ENCODE measurements at regions not wholly inside any gene's neighbourhood (a gene's known extent, or its start where the extent isn't known, plus 50 kb on each side); places are given as distances from the start of the nearest gene placed in this dataset.

GRCh38 chr3:6640907-6641306 is 220.0 kb upstream of the GRM7 start:
- no peak for ATAC-seq

GRCh38 chr3:6644070-6644929 is 216.6 kb upstream of the GRM7 start:
- TF ChIP-seq OSR1 (CRISPR knock-in tag; IDR thresholded peaks at IDR 0.05) (no peak), SNAI2 (CRISPR knock-in tag; IDR thresholded peaks at IDR 0.05) (no peak), ARNTL (CRISPR knock-in tag; IDR thresholded peaks at IDR 0.05; ENCODE audit: borderline replicate concordance, low read depth) (no peak)
- ATAC-seq = no peak

More at GRCh38 chr3:6640907-6641306, 220.0 kb upstream of the GRM7 start:
- no peak for TF ChIP-seq SNAI2 (CRISPR knock-in tag; IDR thresholded peaks at IDR 0.05)
- no peak for TF ChIP-seq CREB5 (CRISPR knock-in tag; IDR thresholded peaks at IDR 0.05; ENCODE audit: low read depth)
- TF ChIP-seq ZC3H10 (CRISPR knock-in tag; IDR thresholded peaks at IDR 0.05) = no peak
- no peak for TF ChIP-seq CSDC2 (CRISPR knock-in tag; IDR thresholded peaks at IDR 0.05)
- TF ChIP-seq ZNF8 (CRISPR knock-in tag; IDR thresholded peaks at IDR 0.05) = no peak
- TF ChIP-seq RARB (CRISPR knock-in tag; IDR thresholded peaks at IDR 0.05) = no peak
- no peak for TF ChIP-seq ZFP30 (CRISPR knock-in tag; IDR thresholded peaks at IDR 0.05)
- TF ChIP-seq ZNF565 (CRISPR knock-in tag; conservative IDR thresholded peaks at IDR 0.05; ENCODE audit: low read depth) = no peak
- TF ChIP-seq PPARA (CRISPR knock-in tag; IDR thresholded peaks at IDR 0.05; ENCODE audit: borderline replicate concordance) = no peak
- no peak for TF ChIP-seq OSR1 (CRISPR knock-in tag; IDR thresholded peaks at IDR 0.05)
- TF ChIP-seq TOX (CRISPR knock-in tag; IDR thresholded peaks at IDR 0.05; ENCODE audit: borderline replicate concordance) = no peak
- TF ChIP-seq ISL1 (CRISPR knock-in tag; IDR thresholded peaks at IDR 0.05) = no peak
- no peak for TF ChIP-seq PATZ1 (CRISPR knock-in tag; IDR thresholded peaks at IDR 0.05; ENCODE audit: borderline replicate concordance)
- TF ChIP-seq CSRNP3 (CRISPR knock-in tag; IDR thresholded peaks at IDR 0.05) = no peak
- TF ChIP-seq ZNF70 (CRISPR knock-in tag; IDR thresholded peaks at IDR 0.05) = no peak
- no peak for TF ChIP-seq TCF4 (CRISPR knock-in tag; IDR thresholded peaks at IDR 0.05; ENCODE audit: borderline replicate concordance)

GRCh38 chr3:6654670-6655069 is 206.2 kb upstream of the GRM7 start:
- no peak for ATAC-seq
- TF ChIP-seq ZC3H10 (CRISPR knock-in tag; IDR thresholded peaks at IDR 0.05) (no peak), RARB (CRISPR knock-in tag; IDR thresholded peaks at IDR 0.05) (no peak), ZNF70 (CRISPR knock-in tag; IDR thresholded peaks at IDR 0.05) (no peak), TSHZ2 (CRISPR knock-in tag; IDR thresholded peaks at IDR 0.05) (no peak), OSR1 (CRISPR knock-in tag; IDR thresholded peaks at IDR 0.05) (no peak), POU6F1 (CRISPR knock-in tag; IDR thresholded peaks at IDR 0.05; ENCODE audit: borderline replicate concordance, low read depth) (no peak), CREB5 (CRISPR knock-in tag; IDR thresholded peaks at IDR 0.05; ENCODE audit: low read depth) (no peak), GLIS3 (CRISPR knock-in tag; IDR thresholded peaks at IDR 0.05) (no peak), ARNTL (CRISPR knock-in tag; IDR thresholded peaks at IDR 0.05; ENCODE audit: borderline replicate concordance, low read depth) (no peak), ESRRG (CRISPR knock-in tag; IDR thresholded peaks at IDR 0.05) (no peak), ZFP3 (CRISPR knock-in tag; IDR thresholded peaks at IDR 0.05) (no peak), BACH2 (CRISPR knock-in tag; IDR thresholded peaks at IDR 0.05; ENCODE audit: borderline replicate concordance) (no peak), ZFP30 (CRISPR knock-in tag; IDR thresholded peaks at IDR 0.05) (no peak), CSRNP3 (CRISPR knock-in tag; IDR thresholded peaks at IDR 0.05) (no peak), PATZ1 (CRISPR knock-in tag; IDR thresholded peaks at IDR 0.05; ENCODE audit: borderline replicate concordance) (no peak)
